ENCODE measurements at regions not wholly inside any gene's neighbourhood (a gene's known extent, or its start where the extent isn't known, plus 50 kb on each side); places are given as distances from the start of the nearest gene placed in this dataset.
"Not testable (repeated sequence)": the region's sequence is repeated elsewhere in the genome, so short reads cannot be mapped to it uniquely, and the experiment has no call there.

DNA sequence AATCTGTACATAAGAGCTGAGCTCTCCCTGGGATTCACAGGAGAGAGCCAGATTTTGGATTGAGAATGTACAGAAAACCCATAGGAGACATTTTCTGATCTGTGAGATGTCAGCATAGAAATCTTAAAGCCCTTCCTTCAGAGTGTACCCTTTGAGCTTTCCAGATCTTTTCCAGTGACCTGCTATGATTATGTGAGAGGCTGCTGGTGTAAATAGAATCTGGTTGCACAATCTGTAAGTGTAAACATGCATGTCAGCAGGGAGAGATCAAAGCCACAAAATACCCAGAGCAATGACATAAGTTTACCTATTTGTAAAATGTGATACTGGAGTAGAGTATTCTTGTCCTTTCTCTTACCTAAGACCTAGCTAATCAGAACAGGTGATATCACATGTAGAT is 471.9 kb downstream of the FOXD4L5 start:
- not testable (repeated sequence) for DNase-seq (ENCODE audit: low read depth); H3K4me3 ChIP-seq (ENCODE audit: low read length)

DNA sequence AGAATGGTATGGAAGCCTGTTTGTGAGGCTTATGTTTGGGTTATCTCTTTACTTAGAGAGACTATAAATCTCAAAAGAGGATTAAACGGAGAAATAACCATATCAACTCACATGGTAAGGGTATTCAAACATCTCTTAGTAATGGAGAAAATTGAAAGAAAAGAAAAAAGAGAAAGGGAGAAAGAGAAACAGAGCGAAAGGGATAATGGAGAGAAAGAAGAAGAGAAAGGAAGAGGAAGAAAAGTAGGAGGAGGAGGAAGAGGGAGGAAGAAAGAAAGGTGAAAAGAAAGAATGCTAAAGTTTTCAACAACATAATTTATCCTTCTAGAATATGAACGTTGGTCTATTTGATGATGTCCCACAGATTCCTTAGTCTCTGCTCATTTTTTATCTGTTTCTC is 506.3 kb downstream of the FOXD4L5 start:
- not testable (repeated sequence) for DNase-seq (ENCODE audit: low read depth); H3K4me3 ChIP-seq (ENCODE audit: low read length)

DNA sequence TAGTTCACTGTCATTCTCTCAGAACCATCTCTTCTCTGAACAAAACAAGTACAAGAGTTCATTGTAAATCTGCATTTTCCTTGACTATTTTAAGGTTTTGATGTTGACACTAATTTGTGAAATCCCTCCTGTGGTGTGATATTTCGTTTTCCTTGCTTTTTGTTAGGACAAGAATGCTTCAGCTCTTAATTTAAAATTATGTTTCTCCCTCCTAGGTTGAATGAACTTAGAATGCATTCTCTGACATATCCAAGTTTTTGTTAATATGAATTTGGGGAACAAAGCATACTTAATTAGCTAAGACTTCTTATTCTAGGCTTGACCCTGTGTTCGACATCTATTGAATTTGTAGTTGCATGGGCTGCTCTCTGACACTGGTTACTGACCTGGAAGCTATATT is 508.7 kb downstream of the FOXD4L5 start:
- DNase-seq (ENCODE audit: low read depth); H3K4me3 ChIP-seq (ENCODE audit: low read length): not testable (repeated sequence)

DNA sequence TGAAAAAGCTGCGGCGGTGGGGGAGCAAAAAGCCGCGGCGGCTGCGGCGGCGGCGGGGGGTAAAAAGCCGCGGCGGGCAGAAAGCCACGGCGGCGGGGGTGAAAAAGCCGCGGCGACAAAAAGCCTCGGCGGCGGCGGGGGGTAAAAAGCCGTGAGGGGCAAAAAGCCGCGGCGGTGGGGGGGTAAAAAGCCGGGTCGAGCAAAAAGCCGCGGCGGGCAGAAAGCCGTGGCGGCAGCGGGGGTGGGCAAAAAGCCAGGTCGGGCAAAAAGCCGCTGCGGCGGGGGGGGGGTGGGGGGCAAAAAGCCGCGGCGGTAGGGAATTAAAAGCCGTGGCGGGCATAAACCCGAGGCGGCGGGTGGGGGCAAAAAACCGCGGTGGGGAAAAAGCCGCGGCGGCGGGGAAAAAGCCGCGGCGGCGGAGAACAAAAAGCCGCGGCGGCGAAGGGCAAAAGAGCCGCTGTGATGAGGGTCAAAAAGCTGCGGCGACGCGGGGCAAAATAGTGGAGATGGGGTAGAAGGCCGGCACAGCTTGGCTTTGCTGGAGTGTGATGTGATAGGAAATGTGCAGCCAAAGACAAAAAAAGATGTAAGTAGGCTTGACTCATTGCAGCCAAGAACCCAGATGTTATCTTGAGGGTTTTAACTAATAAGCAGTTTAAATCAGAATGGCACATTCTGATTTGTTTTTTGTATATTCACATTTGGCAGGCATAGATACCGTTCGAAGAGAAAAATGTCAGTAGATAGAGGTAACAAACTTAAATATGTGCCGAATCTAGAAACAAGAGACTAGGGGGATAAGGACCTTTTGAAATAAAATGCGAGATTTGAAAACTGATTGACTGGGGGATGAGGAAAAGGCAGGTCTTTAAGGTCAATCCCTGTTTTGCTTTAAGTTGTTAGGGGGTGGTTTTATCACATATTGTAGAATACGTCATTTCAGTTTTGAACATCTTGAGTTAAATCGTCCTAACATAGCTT is 509.9 kb downstream of the FOXD4L5 start:
- not testable (repeated sequence) for DNase-seq (ENCODE audit: low read depth)
- H3K4me3 ChIP-seq (ENCODE audit: low read length), result peak overlapping the region; percentile 32

DNA sequence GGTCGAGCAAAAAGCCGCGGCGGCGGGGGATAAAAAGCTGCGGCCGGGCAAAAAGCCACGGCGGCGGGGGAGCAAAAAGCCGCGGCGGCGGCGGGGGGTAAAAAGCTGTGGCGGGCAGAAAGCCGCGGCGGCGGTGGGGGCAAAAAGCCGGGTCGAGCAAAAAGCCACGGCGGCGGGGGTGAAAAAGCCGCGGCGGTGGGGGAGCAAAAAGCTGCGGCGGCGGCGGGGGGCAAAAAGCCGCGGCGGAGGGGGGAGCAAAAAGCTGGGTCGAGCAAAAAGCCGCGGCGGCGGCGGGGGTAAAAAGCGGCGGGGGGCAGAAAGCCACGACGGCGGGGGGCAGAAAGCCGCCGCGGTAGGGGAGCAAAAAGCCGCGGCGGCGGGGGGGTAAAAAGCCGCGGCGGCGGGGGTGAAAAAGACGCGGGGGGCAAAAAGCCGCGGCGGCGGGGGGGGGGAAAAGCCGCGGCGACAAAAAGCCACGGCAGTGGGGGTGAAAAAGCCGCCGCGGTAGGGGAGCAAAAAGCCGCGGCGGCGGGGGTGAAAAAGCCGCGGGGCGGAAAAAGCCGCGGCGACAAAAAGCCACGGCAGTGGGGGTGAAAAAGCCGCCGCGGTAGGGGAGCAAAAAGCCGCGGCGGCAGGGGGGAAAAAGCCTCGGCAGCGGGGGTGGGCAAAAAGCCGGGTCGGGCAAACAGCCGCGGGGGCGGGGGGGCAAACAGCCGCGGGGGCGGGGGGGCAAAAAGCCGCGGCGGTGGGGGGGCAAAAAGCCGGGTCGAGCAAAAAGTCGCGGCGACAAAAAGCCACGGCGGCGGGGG is 510.8 kb downstream of the FOXD4L5 start:
- H3K4me3 ChIP-seq (ENCODE audit: low read length), result peak overlapping the region; percentile 39
- DNase-seq (ENCODE audit: low read depth), result not testable (repeated sequence)

DNA sequence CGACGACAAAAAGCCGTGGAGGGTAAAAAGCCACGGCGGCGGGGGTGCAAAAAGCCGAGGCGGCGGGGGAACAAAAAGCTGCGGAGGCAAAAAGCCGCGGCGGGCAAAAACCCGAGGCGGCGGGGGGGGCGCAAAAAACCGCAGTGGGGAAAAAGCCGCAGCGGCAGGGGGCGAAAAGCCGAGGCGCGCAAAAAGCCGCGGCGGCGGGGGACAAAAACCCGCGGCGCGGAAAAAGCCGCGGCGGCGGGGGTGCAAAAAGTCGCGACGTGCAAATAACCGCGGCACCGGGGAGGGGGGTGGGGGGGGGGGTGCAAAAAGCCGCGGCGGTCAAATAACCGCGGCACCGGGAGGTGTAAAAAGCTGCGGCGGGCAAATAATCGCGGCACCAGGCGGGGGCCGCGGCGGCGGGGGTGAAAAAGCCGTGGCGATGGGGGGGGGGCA is 511.5 kb downstream of the FOXD4L5 start:
- TF ChIP-seq, protein P1, sequence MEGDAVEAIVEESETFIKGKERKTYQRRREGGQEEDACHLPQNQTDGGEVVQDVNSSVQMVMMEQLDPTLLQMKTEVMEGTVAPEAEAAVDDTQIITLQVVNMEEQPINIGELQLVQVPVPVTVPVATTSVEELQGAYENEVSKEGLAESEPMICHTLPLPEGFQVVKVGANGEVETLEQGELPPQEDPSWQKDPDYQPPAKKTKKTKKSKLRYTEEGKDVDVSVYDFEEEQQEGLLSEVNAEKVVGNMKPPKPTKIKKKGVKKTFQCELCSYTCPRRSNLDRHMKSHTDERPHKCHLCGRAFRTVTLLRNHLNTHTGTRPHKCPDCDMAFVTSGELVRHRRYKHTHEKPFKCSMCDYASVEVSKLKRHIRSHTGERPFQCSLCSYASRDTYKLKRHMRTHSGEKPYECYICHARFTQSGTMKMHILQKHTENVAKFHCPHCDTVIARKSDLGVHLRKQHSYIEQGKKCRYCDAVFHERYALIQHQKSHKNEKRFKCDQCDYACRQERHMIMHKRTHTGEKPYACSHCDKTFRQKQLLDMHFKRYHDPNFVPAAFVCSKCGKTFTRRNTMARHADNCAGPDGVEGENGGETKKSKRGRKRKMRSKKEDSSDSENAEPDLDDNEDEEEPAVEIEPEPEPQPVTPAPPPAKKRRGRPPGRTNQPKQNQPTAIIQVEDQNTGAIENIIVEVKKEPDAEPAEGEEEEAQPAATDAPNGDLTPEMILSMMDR (conservative IDR thresholded peaks at IDR 0.05; ENCODE audit: low read depth, low read length), result no peak

DNA sequence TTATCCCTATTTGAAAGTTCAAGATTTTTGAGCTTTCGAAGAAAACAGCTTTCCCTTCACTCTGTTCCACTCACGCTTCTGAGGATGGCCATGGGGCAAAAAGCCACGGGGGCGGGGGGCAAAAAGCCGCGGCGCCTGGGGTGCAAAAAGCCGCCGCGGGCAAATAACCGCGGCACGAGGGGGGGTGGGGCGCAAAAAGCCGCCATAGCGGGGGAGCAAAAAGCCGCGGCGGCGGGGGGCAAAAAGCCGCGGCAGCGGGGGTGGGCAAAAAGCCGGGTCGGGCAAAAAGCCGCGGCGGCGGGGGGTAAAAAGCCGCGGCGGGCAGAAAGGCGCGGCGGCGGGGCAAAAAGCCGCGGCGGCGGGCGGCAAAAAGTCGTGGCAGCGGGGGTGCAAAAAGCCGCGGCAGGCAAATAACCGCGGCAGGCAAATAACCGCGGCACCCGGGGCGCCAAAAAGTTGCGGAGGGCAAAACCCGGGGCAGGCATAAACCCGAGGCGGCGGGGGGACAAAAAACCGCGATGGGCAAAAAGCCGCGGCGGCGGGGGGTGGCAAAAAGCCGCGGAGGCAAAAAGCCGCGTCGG is 512.2 kb downstream of the FOXD4L5 start:
- H3K4me3 ChIP-seq (ENCODE audit: low read length), result peak overlapping the region; percentile 39

More for the DNA sequence above, 511.5 kb downstream of the FOXD4L5 start:
- DNase-seq (ENCODE audit: low read depth), result no peak
- peak overlapping the region; percentile 39 for H3K4me3 ChIP-seq (ENCODE audit: low read length)

DNA sequence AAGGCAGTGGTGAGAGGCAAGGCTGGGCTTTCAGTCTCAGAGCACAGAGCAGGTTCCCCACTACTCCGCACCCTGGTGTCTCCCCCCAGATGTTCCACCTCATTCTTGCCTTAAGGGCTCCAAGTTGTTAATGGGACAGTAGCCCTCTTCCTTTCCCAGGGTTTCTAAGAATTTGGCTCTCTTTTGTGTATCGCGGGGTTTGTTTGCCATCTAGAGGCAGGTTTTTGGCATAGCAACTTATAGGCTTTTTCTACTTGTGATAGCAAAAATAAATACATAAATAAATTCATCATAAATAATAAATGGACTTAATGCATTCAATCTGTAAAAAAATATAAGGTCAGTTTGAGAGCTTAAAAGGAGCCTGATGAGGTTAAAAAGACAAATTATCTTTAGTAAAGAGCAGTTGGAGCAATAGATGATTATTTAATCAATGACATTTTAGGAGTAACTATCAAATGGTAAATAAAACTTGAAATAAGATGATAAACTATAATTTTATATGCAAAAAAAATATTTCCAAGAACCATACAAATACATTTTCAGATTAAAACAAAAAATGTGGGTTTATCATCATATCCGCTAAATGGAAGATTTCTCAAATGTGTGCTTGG is 512.8 kb downstream of the FOXD4L5 start:
- TF ChIP-seq, protein P1 (conservative IDR thresholded peaks at IDR 0.05; ENCODE audit: low read depth, low read length), result peak; percentile 16
- not testable (repeated sequence) for DNase-seq (ENCODE audit: low read depth); H3K4me3 ChIP-seq (ENCODE audit: low read length)

More for the DNA sequence above, 512.2 kb downstream of the FOXD4L5 start:
- DNase-seq (ENCODE audit: low read depth), result not testable (repeated sequence)

All from retinal pigment epithelial cell (primary cell).